Neural progenitor cell (in vitro differentiated cells): ENCODE measurements at regions not wholly inside any gene's neighbourhood (a gene's known extent, or its start where the extent isn't known, plus 50 kb on each side); places are given as distances from the start of the nearest gene placed in this dataset.
A peak's percentile ranks its signal among the peaks of the same experiment; 100 is the strongest.

Source experiments
- DNase-seq: peaks from one replicate; pipeline ENCODE4 v3.0.0-alpha.2; 2016; ENCODE audit warnings: low spot score
- H2AFZ ChIP-seq: fragments of 200-600 bp; sonication (generic); replicated peaks from 2 replicates; pipeline ENCODE4 v1.6.1; 2016; ENCODE audit warnings: antibody characterized with exemption
- H3F3A ChIP-seq: fragments of 200-600 bp; sonication (generic); 2 replicates; pipeline ENCODE4 v1.6.1; 2016; ENCODE audit warnings: antibody characterized with exemption, low read depth
- H3K27ac ChIP-seq: fragments of 200-600 bp; sonication (generic); 2 replicates; pipeline ENCODE4 v1.5.1; 2016; ENCODE audit warnings: mild to moderate bottlenecking
- H3K27me3 ChIP-seq: fragments of 200-600 bp; sonication (generic); 2 replicates; pipeline ENCODE4 v1.6.1; 2016; ENCODE audit warnings: mild to moderate bottlenecking, moderate library complexity
- H3K36me3 ChIP-seq: fragments of 200-600 bp; sonication (generic); 2 replicates; pipeline ENCODE4 v1.5.1; 2016
- H3K4me1 ChIP-seq: fragments of 200-600 bp; sonication (generic); 2 replicates; pipeline ENCODE4 v1.6.1; 2016; ENCODE audit warnings: mixed run types
- H3K4me2 ChIP-seq: fragments of 200-600 bp; sonication (generic); 2 replicates; pipeline ENCODE4 v1.6.1; 2016
- H3K4me3 ChIP-seq: fragments of 200-600 bp; sonication (generic); 2 replicates; pipeline ENCODE4 v1.5.1; 2016
- H3K79me2 ChIP-seq: fragments of 200-600 bp; sonication (generic); 2 replicates; pipeline ENCODE4 v1.6.1; 2016; ENCODE audit warnings: low read depth
- H3K9ac ChIP-seq: fragments of 200-600 bp; sonication (generic); 2 replicates; pipeline ENCODE4 v1.6.1; 2016
- H3K9me3 ChIP-seq: fragments of 200-600 bp; sonication (generic); 2 replicates; pipeline ENCODE4 v1.5.1; 2016; ENCODE audit warnings: low read depth
- H4K20me1 ChIP-seq: fragments of 200-600 bp; sonication (generic); 2 replicates; pipeline ENCODE4 v1.6.1; 2016; ENCODE audit warnings: low read depth
- H3K27ac Mint-ChIP-seq: 3 replicates; pipeline ENCODE4 v1.8.0; 2021; ENCODE audit warnings: mixed read lengths
- H3K27me3 Mint-ChIP-seq: 2 replicates; pipeline ENCODE4 v1.8.0; 2022; ENCODE audit warnings: low read depth, mild to moderate bottlenecking, inconsistent platforms, moderate library complexity, mixed read lengths; ENCODE audit not compliant: insufficient read depth
- H3K36me3 Mint-ChIP-seq: 3 replicates; pipeline ENCODE4 v1.8.0; 2021; ENCODE audit warnings: mixed read lengths
- H3K4me1 Mint-ChIP-seq: 3 replicates; pipeline ENCODE4 v1.8.0; 2021; ENCODE audit warnings: mixed read lengths
- H3K4me3 Mint-ChIP-seq: 3 replicates; pipeline ENCODE4 v1.8.0; 2021; ENCODE audit warnings: mild to moderate bottlenecking, moderate library complexity, mixed read lengths
- H3K9me3 Mint-ChIP-seq: 3 replicates; pipeline ENCODE4 v1.8.0; 2020; ENCODE audit warnings: mixed read lengths
- CTCF ChIP-seq: fragments of 200-600 bp; sonication (generic); IDR thresholded peaks from 2 replicates; pipeline ENCODE4 v1.5.1; 2017; ENCODE audit warnings: antibody characterized with exemption, mild to moderate bottlenecking
- EZH2 ChIP-seq: fragments of 200-600 bp; sonication (generic); IDR thresholded peaks from 2 replicates; pipeline ENCODE4 v1.6.1; 2017; ENCODE audit warnings: antibody characterized with exemption, mild to moderate bottlenecking, moderate library complexity
- EZH2phosphoT487 ChIP-seq: fragments of 200-600 bp; sonication (generic); IDR thresholded peaks from 2 replicates; pipeline ENCODE4 v1.6.1; 2017; ENCODE audit warnings: antibody characterized with exemption

DNA sequence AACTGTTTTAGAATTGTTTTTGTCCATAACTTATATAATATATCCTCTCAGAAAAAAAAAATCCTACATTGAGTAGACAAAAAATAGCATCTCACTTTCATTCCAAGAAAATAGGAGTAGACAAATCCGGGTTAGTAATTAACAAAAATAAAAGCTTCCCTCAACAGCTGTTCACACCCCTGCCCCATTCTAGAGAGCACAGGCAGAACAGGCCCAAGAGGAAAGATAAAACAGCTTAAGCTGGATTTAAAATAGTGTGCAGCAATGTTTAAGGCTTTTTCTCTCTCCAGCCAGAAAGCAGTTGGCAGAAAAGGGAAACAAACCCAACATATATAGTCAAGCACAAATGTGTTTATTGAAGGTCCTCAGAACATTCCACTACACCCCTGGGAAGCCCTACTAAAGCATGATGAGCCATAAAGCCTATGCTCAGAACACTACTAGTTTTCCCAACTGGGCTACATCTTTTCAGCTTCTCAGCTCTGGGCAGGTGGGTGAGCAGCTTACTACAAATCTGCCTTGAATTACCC, 189.9 kb downstream of the MTERF1 start:
- Histone ChIP-seq H3K9ac (no peak overlapping the region), H3K27ac (no peak overlapping the region), H2AFZ (no peak overlapping the region), H3F3A (no peaks in the 10 kb centered on the region), H3K27me3 (no peaks in the 10 kb centered on the region), H3K9me3 (no peaks in the 10 kb centered on the region), H3K4me2 (no peak overlapping the region), H3K36me3 (no peaks in the 10 kb centered on the region), H3K4me3 (no peak overlapping the region), H3K79me2 (no peaks in the 10 kb centered on the region), H4K20me1 (no peaks in the 10 kb centered on the region), H3K4me1 (peaks cover 32% of the 10 kb centered on the region)
- H3K9me3 Mint-ChIP-seq = peaks cover 13% of the 10 kb centered on the region
- no peaks in the 10 kb centered on the region for H3K27me3 Mint-ChIP-seq
- TF ChIP-seq EZH2phosphoT487 (no peak), EZH2 (no peak), CTCF (no peak)
- peaks cover 53% of the 10 kb centered on the region for H3K4me1 Mint-ChIP-seq
- peaks cover 2% of the 10 kb centered on the region for H3K36me3 Mint-ChIP-seq
- no peak overlapping the region for H3K4me3 Mint-ChIP-seq
- H3K27ac Mint-ChIP-seq = peak overlapping the region; percentile 88
- DNase-seq = no peak

DNA sequence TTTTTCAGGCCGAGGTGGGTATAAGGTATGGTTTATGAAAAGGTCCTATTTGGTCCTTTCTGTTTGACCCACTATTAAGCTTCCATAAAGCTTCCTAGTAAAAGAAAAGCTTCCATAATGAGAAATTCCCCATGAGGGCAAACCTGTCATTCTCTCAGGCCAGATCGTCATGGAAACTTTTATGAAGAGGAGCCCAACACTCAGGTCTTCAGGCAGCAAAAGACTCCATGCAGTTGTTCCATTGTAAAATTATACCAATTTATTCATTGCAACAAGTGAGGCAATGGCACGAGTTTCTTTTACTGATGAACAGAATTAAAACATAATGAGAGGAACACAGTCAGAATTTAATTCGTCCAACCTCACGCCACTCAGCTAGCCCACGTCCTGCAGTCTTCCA, 188.6 kb downstream of the MTERF1 start:
- Histone ChIP-seq H3K36me3 (no peaks in the 10 kb centered on the region), H4K20me1 (no peaks in the 10 kb centered on the region), H2AFZ (no peak overlapping the region), H3K4me2 (no peak overlapping the region), H3K27ac (no peak overlapping the region), H3K27me3 (no peaks in the 10 kb centered on the region), H3K9me3 (no peaks in the 10 kb centered on the region), H3K4me1 (peaks cover 32% of the 10 kb centered on the region), H3K4me3 (no peak overlapping the region), H3K9ac (no peak overlapping the region), H3F3A (no peaks in the 10 kb centered on the region), H3K79me2 (no peaks in the 10 kb centered on the region)
- Mint-ChIP-seq H3K36me3 (peaks cover 2% of the 10 kb centered on the region), H3K27ac (peak overlapping the region; percentile 88), H3K4me3 (peak overlapping the region; percentile 61), H3K9me3 (peaks cover 13% of the 10 kb centered on the region), H3K27me3 (no peaks in the 10 kb centered on the region), H3K4me1 (peaks cover 53% of the 10 kb centered on the region)
- DNase-seq = no peak
- TF ChIP-seq CTCF = no peak
- TF ChIP-seq EZH2phosphoT487 = no peak
- TF ChIP-seq EZH2 = no peak

- Histone ChIP-seq H3K4me3 (no peak overlapping the region), H3K27ac (no peak overlapping the region), H4K20me1 (no peaks in the 10 kb centered on the region), H3F3A (no peaks in the 10 kb centered on the region), H3K27me3 (no peaks in the 10 kb centered on the region), H3K4me1 (peaks cover 32% of the 10 kb centered on the region), H2AFZ (peak overlapping the region; percentile 69), H3K4me2 (peak overlapping the region; percentile 38), H3K36me3 (no peaks in the 10 kb centered on the region), H3K79me2 (no peaks in the 10 kb centered on the region), H3K9me3 (no peaks in the 10 kb centered on the region), H3K9ac (no peak overlapping the region)
- no peak for TF ChIP-seq EZH2phosphoT487
- no peak for TF ChIP-seq EZH2
- peaks cover 2% of the 10 kb centered on the region for H3K36me3 Mint-ChIP-seq
- H3K4me3 Mint-ChIP-seq = no peak overlapping the region
- H3K9me3 Mint-ChIP-seq = peaks cover 9% of the 10 kb centered on the region
- H3K27ac Mint-ChIP-seq = peak overlapping the region; percentile 88
- H3K27me3 Mint-ChIP-seq = no peaks in the 10 kb centered on the region
- peaks cover 53% of the 10 kb centered on the region for H3K4me1 Mint-ChIP-seq
- no peak for DNase-seq
Measured at GRCh38 chr7:91692800-91693199, 187.7 kb downstream of the MTERF1 start.

DNA sequence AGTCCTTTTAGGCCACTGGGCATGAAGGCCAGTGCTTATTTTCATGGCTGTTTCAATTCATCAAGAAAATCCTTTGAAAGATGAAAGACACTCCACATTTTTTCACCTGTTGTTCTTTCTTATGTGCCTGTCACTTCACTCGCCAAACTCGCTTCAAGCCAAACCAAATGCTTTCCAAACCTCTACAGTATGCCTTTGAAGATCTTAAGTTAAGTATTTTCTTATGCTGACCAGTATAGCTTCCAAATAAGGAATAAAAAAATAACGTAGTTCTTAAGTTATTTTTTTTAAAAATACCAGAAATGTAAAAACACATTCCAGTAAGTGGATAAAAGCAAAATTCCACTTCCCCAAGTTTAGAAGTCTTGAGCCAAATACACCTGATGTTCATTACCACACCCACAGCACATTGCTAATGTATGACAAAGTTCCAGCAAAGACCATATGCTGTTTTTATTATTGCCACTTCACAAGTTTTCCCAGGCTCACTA, 186.1 kb downstream of the MTERF1 start:
- H3K36me3 Mint-ChIP-seq = peaks cover 4% of the 10 kb centered on the region
- no peak for TF ChIP-seq EZH2
- no peak for TF ChIP-seq EZH2phosphoT487
- no peak for TF ChIP-seq CTCF
- no peak overlapping the region for H3K4me2 ChIP-seq
- H4K20me1 ChIP-seq = no peaks in the 10 kb centered on the region
- no peak for DNase-seq
- H3K79me2 ChIP-seq = no peaks in the 10 kb centered on the region
- H3K27ac ChIP-seq = no peak overlapping the region
- no peaks in the 10 kb centered on the region for H3K27me3 ChIP-seq
- H3K4me3 Mint-ChIP-seq = no peak overlapping the region
- H3K4me1 Mint-ChIP-seq = peaks cover 53% of the 10 kb centered on the region
- H3K27me3 Mint-ChIP-seq = no peaks in the 10 kb centered on the region
- H3K27ac Mint-ChIP-seq = peak overlapping the region; percentile 88
- no peak overlapping the region for H3K9ac ChIP-seq
- peaks cover 32% of the 10 kb centered on the region for H3K4me1 ChIP-seq
- no peaks in the 10 kb centered on the region for H3K9me3 ChIP-seq
- peaks cover 12% of the 10 kb centered on the region for H3K9me3 Mint-ChIP-seq
- H3F3A ChIP-seq = no peaks in the 10 kb centered on the region
- H3K36me3 ChIP-seq = no peaks in the 10 kb centered on the region
- H3K4me3 ChIP-seq = no peak overlapping the region
- H2AFZ ChIP-seq = no peak overlapping the region
